NCI-H82 (cell line): ENCODE measurements at regions not wholly inside any gene's neighbourhood (a gene's known extent, or its start where the extent isn't known, plus 50 kb on each side); places are given as distances from the start of the nearest gene placed in this dataset.

Experiments
- DNase-seq: peaks from one replicate; lab custom pipeline; 2025; lab: John Stamatoyannopoulos, UW

GRCh38 chr4:98758182-98758581 is 99.8 kb upstream of the TSPAN5 start:
- DNase-seq = no peak

- DNase-seq = no peak
Observed at GRCh38 chr4:98754736-98755135, 96.3 kb upstream of the TSPAN5 start.

- DNase-seq = peak; percentile 90
Observed at GRCh38 chr4:98749206-98749605, 90.8 kb upstream of the TSPAN5 start.

- no peak for DNase-seq
Observed at GRCh38 chr4:98748609-98749008, 90.2 kb upstream of the TSPAN5 start.

- peak; percentile 88 for DNase-seq
Observed at GRCh38 chr4:98747393-98748091, 89.1 kb upstream of the TSPAN5 start.

- DNase-seq = no peak
Observed at GRCh38 chr4:98746936-98747335, 88.5 kb upstream of the TSPAN5 start.

- DNase-seq = no peak
Observed at GRCh38 chr4:98746530-98746929, 88.1 kb upstream of the TSPAN5 start.

- peak; percentile 56 for DNase-seq
Observed at GRCh38 chr4:98745366-98745765, 87.0 kb upstream of the TSPAN5 start.

GRCh38 chr4:98744372-98745150 is 86.2 kb upstream of the TSPAN5 start:
- DNase-seq = peak; percentile 30

- no peak for DNase-seq
Observed at GRCh38 chr4:98741952-98742351, 83.5 kb upstream of the TSPAN5 start.

GRCh38 chr4:98739751-98740150 is 81.3 kb upstream of the TSPAN5 start:
- peak; percentile 65 for DNase-seq

- no peak for DNase-seq
Observed at GRCh38 chr4:98733601-98734000, 75.2 kb upstream of the TSPAN5 start.

GRCh38 chr4:98728871-98729270 is 70.5 kb upstream of the TSPAN5 start:
- DNase-seq = no peak

GRCh38 chr4:98728433-98728832 is 70.0 kb upstream of the TSPAN5 start:
- no peak for DNase-seq

GRCh38 chr4:98722000-98722399 is 63.6 kb upstream of the TSPAN5 start:
- no peak for DNase-seq

GRCh38 chr4:98720871-98721480 is 62.6 kb upstream of the TSPAN5 start:
- peak; percentile 83 for DNase-seq

- DNase-seq = no peak
Observed at GRCh38 chr4:98716796-98717195, 58.4 kb upstream of the TSPAN5 start.

- DNase-seq = no peak
Observed at GRCh38 chr4:98712607-98713006, 54.2 kb upstream of the TSPAN5 start.

GRCh38 chr4:98711526-98711925 is 53.1 kb upstream of the TSPAN5 start:
- no peak for DNase-seq

- DNase-seq = no peak
Observed at GRCh38 chr4:98710831-98711230, 52.4 kb upstream of the TSPAN5 start.
